Stimulated activated CD4-positive, alpha-beta T cell treated with anti-CD3 and anti-CD28 coated beads, Interleukin-12 subunit alpha, Interleukin-12 subunit beta, amount 100 ng/mL, for 24 hours (primary cell): ENCODE measurements at regions not wholly inside any gene's neighbourhood (a gene's known extent, or its start where the extent isn't known, plus 50 kb on each side); places are given as distances from the start of the nearest gene placed in this dataset.

Source experiments
- DNase-seq, 2 experiments: peaks; one replicate each; pipeline ENCODE4 v3.0.0-alpha.2; 2020; ENCODE audit warnings: low read depth in 2 of 2

GRCh38 chr3:56864918-56865524 lies 63.3 kb upstream of the ARHGEF3 start:
- no peak for DNase-seq

DNA sequence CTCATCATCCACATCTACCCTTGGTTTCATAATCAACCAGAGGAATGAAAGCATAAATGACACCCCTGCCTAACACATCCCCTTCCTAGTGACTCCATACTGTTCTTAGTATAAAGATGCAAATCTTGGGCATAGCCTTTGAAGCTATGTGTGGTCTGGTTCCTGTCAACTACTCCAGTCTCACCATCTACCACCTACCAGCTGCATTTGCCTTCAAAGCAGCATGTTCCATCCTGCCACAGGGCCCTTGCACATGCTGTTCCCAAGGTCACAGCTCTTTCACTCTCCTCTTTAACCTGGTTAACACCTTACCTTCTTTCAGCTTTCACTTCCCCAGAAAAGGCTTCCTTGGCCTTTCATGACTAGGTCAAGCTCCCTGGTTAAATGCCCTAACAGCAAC lies 62.3 kb upstream of the ARHGEF3 start:
- DNase-seq = peak in 1 of 2 experiments; percentile 47

- DNase-seq = no peak
These were observed 60.8 kb upstream of the ARHGEF3 start for GRCh38 chr3:56862352-56863062.

DNA sequence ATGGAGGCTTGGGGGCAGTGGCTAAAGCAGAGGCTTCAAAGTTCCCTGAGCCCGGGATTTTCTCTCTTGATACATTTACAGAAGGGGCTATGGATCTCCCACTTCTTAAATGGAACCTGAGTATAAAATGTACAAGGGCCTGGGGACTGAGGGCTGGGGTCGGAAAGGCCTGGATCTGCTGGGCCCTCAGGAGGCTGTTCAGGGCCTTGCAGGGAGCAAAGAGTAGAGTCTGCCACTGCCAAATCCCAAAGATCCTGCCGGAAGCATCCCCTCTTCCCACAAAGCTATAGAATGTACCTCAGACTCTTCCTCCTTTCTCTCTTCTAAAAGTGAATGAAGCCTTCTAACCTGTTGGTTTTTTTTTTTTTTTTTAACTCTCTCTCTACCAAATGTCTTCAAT lies 59.8 kb upstream of the ARHGEF3 start:
- no peak for DNase-seq

- no peak for DNase-seq
These were observed 59.2 kb upstream of the ARHGEF3 start for GRCh38 chr3:56860939-56861338.

DNA sequence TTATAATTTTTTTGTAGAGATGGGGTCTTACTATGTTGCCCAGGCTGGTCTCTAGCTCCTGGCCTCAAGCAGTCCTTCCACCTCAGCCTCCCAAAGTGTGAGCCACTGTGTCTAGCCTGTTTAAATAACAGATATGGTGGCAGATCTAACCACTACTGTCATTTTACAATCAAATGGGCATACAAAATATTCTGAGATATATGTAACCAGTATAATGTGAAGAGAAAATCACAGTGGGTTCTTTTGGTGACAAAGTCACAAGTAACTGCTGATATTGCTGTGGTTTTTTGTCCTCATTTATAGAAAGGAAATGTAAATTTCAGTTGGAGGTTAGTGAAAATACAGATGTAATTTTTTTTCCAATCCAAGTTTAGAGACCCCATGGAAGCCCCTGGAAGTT lies 58.6 kb upstream of the ARHGEF3 start:
- DNase-seq = no peak

- no peak for DNase-seq
These were observed 56.6 kb upstream of the ARHGEF3 start for GRCh38 chr3:56858331-56858730.

- no peak for DNase-seq
These were observed 55.4 kb upstream of the ARHGEF3 start for GRCh38 chr3:56857178-56857577.

DNA sequence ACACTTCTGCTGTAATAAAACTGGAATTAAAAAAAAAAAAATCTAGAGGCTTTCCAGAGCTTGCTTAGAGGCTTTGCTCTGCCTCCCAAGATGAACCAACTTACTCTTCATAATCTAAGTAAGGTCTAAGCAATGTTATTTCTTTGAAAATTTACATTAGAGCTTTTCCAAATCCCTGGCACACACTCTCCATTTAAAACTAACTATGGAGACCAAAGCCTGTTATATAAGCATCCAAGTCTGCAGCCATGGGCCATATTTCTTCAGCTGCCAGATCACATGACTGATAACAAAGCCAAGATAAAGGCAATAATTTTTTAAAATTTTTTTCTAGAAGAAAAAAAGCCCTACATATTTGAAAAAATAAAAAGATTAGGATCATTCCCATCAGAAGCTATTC lies 55.0 kb upstream of the ARHGEF3 start:
- no peak for DNase-seq

DNA sequence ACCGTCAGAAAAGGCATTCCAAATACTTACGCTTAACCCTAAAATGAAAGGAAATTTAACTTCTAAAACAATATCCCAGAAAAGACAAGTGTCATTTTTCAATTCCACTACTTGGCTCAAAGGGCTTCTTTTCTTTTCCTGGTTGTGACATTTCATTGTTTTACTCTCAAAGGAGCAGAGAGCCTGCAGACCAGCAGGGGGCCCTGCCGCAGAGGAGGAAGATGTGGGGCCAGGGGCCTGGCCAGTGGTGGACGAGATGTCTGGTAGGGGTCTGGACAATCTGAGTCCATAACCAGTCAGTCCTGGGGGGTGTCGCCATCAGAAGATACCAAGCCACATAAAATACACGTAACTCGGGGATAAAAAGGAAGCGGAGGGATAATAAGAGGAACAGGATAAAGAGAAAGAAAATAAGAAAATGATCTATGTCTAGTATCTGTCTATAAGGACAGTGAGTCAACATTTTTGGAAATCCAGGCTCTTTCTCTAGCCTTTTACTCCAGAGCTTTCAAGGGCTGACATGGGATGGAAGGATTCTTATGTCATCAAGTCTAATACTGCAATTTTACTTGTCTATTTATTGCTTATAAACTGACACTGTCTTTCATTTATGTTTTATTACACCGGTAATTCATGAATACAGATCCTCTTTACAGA lies 54.2 kb upstream of the ARHGEF3 start:
- no peak for DNase-seq

- no peak for DNase-seq
These were observed 53.3 kb upstream of the ARHGEF3 start for GRCh38 chr3:56854856-56855611.

DNA sequence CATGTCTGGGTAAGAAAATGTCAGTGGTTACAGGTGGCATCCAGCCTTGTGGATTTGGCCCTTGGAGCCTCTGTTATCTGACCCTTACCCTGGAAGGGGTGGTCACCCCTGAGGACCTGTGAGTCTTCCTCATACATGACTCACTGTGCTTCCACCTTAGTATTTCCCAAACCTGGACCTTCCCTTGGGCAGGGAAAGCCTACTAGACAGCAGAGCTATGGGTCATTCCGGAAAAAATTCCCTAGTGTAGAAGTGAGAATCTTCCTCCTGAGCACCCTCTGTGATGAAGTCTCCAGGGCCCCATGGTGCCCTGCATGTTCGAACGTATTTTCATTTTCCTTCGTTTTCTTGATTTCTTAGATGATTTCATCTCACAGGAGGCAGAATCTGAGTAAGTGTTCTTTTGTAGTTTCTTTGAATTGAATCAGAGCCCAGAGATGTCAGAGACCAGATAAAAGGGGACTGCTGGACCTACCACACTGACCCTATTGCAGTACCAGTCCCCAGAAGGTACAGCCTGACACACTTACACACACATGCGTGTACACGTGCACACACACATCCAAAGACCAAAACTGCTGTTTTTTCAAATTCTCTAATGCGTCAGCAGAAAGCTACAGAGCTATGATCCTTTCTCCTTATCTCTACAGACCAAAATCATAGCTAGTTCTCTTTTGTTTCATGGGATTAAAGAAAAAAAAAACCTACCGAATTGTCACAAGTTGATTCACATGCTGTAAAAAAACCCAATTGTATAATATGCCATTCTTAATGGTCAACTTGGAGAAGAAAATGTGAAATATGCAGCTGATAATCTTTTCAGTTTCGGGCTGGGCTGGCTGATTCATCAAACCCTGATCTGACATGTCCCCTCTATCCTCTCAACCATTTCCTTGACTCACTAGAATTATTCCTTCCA lies 50.5 kb upstream of the ARHGEF3 start:
- no peak for DNase-seq
